ENCODE measurements at regions not wholly inside any gene's neighbourhood (a gene's known extent, or its start where the extent isn't known, plus 50 kb on each side); places are given as distances from the start of the nearest gene placed in this dataset.

- H3K9ac ChIP-seq (ENCODE audit: low read length in 3 of 3), result no peak overlapping the region
- TF ChIP-seq CTCF (IDR thresholded peaks at IDR 0.05; ENCODE audit: borderline replicate concordance, extremely low read depth, insufficient read depth), result no peak
- H3K4me1 ChIP-seq (ENCODE audit: control insufficient read depth in 2 of 3, insufficient read depth in 2 of 3, low read depth in 1 of 3, low read length in 3 of 3), result no peaks in the 10 kb centered on the region
- no peaks in the 10 kb centered on the region for H3K27me3 ChIP-seq (ENCODE audit: control insufficient read depth, insufficient read depth, low read length)
- FAIRE-seq (no peak), DNase-seq (no peak)
- no peak overlapping the region for H3K4me3 ChIP-seq (ENCODE audit: low read length in 3 of 3)
- no peaks in the 10 kb centered on the region for H3K36me3 ChIP-seq (ENCODE audit: control insufficient read depth in 2 of 3, insufficient read depth in 3 of 3, low read length in 3 of 3)
- no peaks in the 10 kb centered on the region for H3K9me3 ChIP-seq (ENCODE audit: control insufficient read depth in 2 of 3, insufficient read depth in 1 of 3, low read length in 3 of 3)
- no peak overlapping the region for H3K27ac ChIP-seq (ENCODE audit: low read depth in 2 of 2, low read length in 2 of 2)
- intact Hi-C loops (cut with DNase I), result no loop called here
These were observed 418.9 kb downstream of the PRDM2 start for GRCh38 chr1:14118691-14119485.

- FAIRE-seq, result no peak
- H3K9ac ChIP-seq (ENCODE audit: low read length in 3 of 3), result no peak overlapping the region
- TF ChIP-seq CTCF (IDR thresholded peaks at IDR 0.05; ENCODE audit: borderline replicate concordance, extremely low read depth, insufficient read depth), result no peak
These were observed 420.9 kb downstream of the PRDM2 start for GRCh38 chr1:14120895-14121294.

GRCh38 chr1:14128096-14128495 lies 428.1 kb downstream of the PRDM2 start:
- H3K36me3 ChIP-seq (ENCODE audit: control insufficient read depth in 2 of 3, insufficient read depth in 3 of 3, low read length in 3 of 3), result no peaks in the 10 kb centered on the region
- no peak overlapping the region for H3K27ac ChIP-seq (ENCODE audit: low read depth in 2 of 2, low read length in 2 of 2)
- no peak overlapping the region for H3K4me3 ChIP-seq (ENCODE audit: low read length in 3 of 3)
- FAIRE-seq, result no peak
- H3K27me3 ChIP-seq (ENCODE audit: control insufficient read depth, insufficient read depth, low read length), result no peaks in the 10 kb centered on the region
- H3K9me3 ChIP-seq (ENCODE audit: control insufficient read depth in 2 of 3, insufficient read depth in 1 of 3, low read length in 3 of 3), result no peaks in the 10 kb centered on the region
- no peak for TF ChIP-seq CTCF (IDR thresholded peaks at IDR 0.05; ENCODE audit: borderline replicate concordance, extremely low read depth, insufficient read depth)
- DNase-seq, result no peak
- H3K4me1 ChIP-seq (ENCODE audit: control insufficient read depth in 2 of 3, insufficient read depth in 2 of 3, low read depth in 1 of 3, low read length in 3 of 3), result no peaks in the 10 kb centered on the region
- H3K9ac ChIP-seq (ENCODE audit: low read length in 3 of 3), result no peak overlapping the region
- intact Hi-C loops (cut with DNase I), result no loop called here

More at GRCh38 chr1:14120895-14121294, 420.9 kb downstream of the PRDM2 start:
- Histone ChIP-seq H3K27me3 (ENCODE audit: control insufficient read depth, insufficient read depth, low read length) (no peaks in the 10 kb centered on the region), H3K4me1 (ENCODE audit: control insufficient read depth in 2 of 3, insufficient read depth in 2 of 3, low read depth in 1 of 3, low read length in 3 of 3) (no peaks in the 10 kb centered on the region), H3K9me3 (ENCODE audit: control insufficient read depth in 2 of 3, insufficient read depth in 1 of 3, low read length in 3 of 3) (no peaks in the 10 kb centered on the region), H3K27ac (ENCODE audit: low read depth in 2 of 2, low read length in 2 of 2) (no peak overlapping the region), H3K36me3 (ENCODE audit: control insufficient read depth in 2 of 3, insufficient read depth in 3 of 3, low read length in 3 of 3) (no peaks in the 10 kb centered on the region), H3K4me3 (ENCODE audit: low read length in 3 of 3) (no peak overlapping the region)
- DNase-seq, result no peak
- intact Hi-C loops (cut with DNase I), result no loop called here
